ENCODE measurements at regions not wholly inside any gene's neighbourhood (a gene's known extent, or its start where the extent isn't known, plus 50 kb on each side); places are given as distances from the start of the nearest gene placed in this dataset.

- Histone ChIP-seq H3K27me3 (replicated peaks; ENCODE audit: insufficient read depth) (no peaks in the 10 kb centered on the region), H3K4me3 (no peak overlapping the region), H3K36me3 (no peaks in the 10 kb centered on the region), H3K27ac (no peak overlapping the region), H3K4me1 (replicated peaks) (peaks cover 10% of the 10 kb centered on the region), H3K9me3 (no peaks in the 10 kb centered on the region)
- TF ChIP-seq POLR2A (IDR thresholded peaks at IDR 0.05) (no peak), POLR2AphosphoS5 (IDR thresholded peaks at IDR 0.05) (no peak)
- TF ChIP-seq, protein P1, sequence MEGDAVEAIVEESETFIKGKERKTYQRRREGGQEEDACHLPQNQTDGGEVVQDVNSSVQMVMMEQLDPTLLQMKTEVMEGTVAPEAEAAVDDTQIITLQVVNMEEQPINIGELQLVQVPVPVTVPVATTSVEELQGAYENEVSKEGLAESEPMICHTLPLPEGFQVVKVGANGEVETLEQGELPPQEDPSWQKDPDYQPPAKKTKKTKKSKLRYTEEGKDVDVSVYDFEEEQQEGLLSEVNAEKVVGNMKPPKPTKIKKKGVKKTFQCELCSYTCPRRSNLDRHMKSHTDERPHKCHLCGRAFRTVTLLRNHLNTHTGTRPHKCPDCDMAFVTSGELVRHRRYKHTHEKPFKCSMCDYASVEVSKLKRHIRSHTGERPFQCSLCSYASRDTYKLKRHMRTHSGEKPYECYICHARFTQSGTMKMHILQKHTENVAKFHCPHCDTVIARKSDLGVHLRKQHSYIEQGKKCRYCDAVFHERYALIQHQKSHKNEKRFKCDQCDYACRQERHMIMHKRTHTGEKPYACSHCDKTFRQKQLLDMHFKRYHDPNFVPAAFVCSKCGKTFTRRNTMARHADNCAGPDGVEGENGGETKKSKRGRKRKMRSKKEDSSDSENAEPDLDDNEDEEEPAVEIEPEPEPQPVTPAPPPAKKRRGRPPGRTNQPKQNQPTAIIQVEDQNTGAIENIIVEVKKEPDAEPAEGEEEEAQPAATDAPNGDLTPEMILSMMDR (IDR thresholded peaks at IDR 0.05) = no peak
- 38% methylated on average over 19 of the region's 19 CpGs for WGBS
- intact Hi-C loops (cut with DNase I) = no loop called here
- no peak for DNase-seq (ENCODE audit: low spot score)
These were observed 73.1 kb downstream of the UBIAD1 start for GRCh38 chr1:11345971-11346715.

- no peaks in the 10 kb centered on the region for H3K36me3 ChIP-seq
- no peak overlapping the region for H3K27ac ChIP-seq
- intact Hi-C loops (cut with DNase I) = no loop called here
- no peaks in the 10 kb centered on the region for H3K4me1 ChIP-seq (replicated peaks)
- no peaks in the 10 kb centered on the region for H3K27me3 ChIP-seq (replicated peaks; ENCODE audit: insufficient read depth)
- TF ChIP-seq, protein P1 (IDR thresholded peaks at IDR 0.05) = no peak
- TF ChIP-seq POLR2A (IDR thresholded peaks at IDR 0.05) (no peak), POLR2AphosphoS5 (IDR thresholded peaks at IDR 0.05) (no peak)
- WGBS = 35% methylated on average over 14 of the region's 14 CpGs
- H3K4me3 ChIP-seq = no peak overlapping the region
- DNase-seq (ENCODE audit: low spot score) = no peak
- H3K9me3 ChIP-seq = no peaks in the 10 kb centered on the region
These were observed 77.3 kb downstream of the UBIAD1 start for GRCh38 chr1:11350265-11350664.

- H3K27ac ChIP-seq = no peak overlapping the region
- H3K27me3 ChIP-seq (replicated peaks; ENCODE audit: insufficient read depth) = no peaks in the 10 kb centered on the region
- TF ChIP-seq POLR2AphosphoS5 (IDR thresholded peaks at IDR 0.05) (no peak), POLR2A (IDR thresholded peaks at IDR 0.05) (no peak)
- TF ChIP-seq, protein P1 (IDR thresholded peaks at IDR 0.05) = no peak
- H3K36me3 ChIP-seq = no peaks in the 10 kb centered on the region
- H3K9me3 ChIP-seq = no peaks in the 10 kb centered on the region
- no peak for DNase-seq (ENCODE audit: low spot score)
- 90% methylated on average over 11 of the region's 12 CpGs for WGBS
- intact Hi-C loops (cut with DNase I) = no loop called here
- H3K4me1 ChIP-seq (replicated peaks) = no peaks in the 10 kb centered on the region
- no peak overlapping the region for H3K4me3 ChIP-seq
These were observed 79.2 kb downstream of the UBIAD1 start for GRCh38 chr1:11352058-11352715.

- intact Hi-C loops (cut with DNase I) = no loop called here
- Histone ChIP-seq H3K27ac (no peak overlapping the region), H3K27me3 (replicated peaks; ENCODE audit: insufficient read depth) (no peaks in the 10 kb centered on the region), H3K4me3 (no peak overlapping the region), H3K36me3 (no peaks in the 10 kb centered on the region), H3K4me1 (replicated peaks) (no peaks in the 10 kb centered on the region), H3K9me3 (no peaks in the 10 kb centered on the region)
- WGBS = 67% methylated on average over 20 of the region's 20 CpGs
- no peak for DNase-seq (ENCODE audit: low spot score)
- TF ChIP-seq POLR2AphosphoS5 (IDR thresholded peaks at IDR 0.05) = no peak
These were observed 80.1 kb downstream of the UBIAD1 start for GRCh38 chr1:11352816-11353799.
